ENCODE measurements at regions not wholly inside any gene's neighbourhood (a gene's known extent, or its start where the extent isn't known, plus 50 kb on each side); places are given as distances from the start of the nearest gene placed in this dataset.

DNA sequence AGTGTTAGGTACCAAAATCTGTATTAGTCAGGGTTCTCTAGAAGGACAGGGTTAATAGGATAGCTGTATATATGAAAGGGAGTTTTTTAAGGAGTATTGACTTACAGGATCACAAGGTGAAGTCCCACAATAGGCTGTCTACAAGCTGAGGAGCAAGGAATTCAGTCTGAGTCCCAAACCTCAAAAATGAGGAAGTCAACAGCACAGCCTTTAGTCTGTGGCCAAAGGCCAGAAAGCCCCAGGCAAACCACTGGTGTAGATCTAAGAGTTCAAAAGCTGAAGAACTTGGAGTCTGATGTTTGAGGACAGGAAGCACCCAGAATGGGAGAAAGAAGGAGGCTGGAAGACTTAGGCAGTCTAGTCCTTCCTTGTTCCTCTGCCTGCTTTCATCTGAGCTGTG, 487.5 kb upstream of the CHRM3 start:
- TF ChIP-seq CTCF (conservative IDR thresholded peaks at IDR 0.05; ENCODE audit: low read length): no peak
- no peak for TF ChIP-seq EZH2phosphoT487 (IDR thresholded peaks at IDR 0.05; ENCODE audit: borderline replicate concordance)
